ENCODE measurements at regions not wholly inside any gene's neighbourhood (a gene's known extent, or its start where the extent isn't known, plus 50 kb on each side); places are given as distances from the start of the nearest gene placed in this dataset.

DNA sequence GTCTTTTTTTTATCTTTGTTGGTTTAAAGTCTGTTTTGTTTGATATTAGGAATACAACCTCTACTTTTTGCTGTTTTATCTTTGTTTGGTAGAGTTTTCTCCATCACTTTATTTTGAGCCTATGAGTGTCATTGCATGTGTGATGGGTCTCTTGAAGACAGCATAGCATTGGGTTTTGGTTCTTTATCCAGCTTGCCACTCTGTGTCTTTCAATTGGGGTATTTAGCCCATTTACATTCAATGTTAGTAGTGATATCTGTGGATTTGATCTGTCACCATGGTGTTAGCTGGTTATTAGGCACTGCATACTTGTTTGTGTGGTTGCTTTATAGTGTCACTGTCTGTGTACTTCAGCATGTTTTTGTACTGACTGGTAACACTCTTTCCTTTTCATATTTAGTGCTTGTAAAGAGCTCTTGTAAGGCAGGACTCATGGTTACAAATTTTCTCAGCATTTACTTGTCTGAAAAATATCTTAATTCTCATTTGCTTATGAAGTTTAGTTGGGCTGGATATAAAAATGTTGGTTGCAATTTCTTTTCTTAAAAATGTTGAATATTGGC is 845.5 kb downstream of the TLE4 start:
- no peak for DNase-seq

GRCh38 chr9:80410106-80410505 is 838.3 kb downstream of the TLE4 start:
- DNase-seq, result peak; percentile 90

GRCh38 chr9:80407220-80407619 is 835.5 kb downstream of the TLE4 start:
- no peak for DNase-seq

- no peak for DNase-seq
Observed at GRCh38 chr9:80401243-80401642, 829.5 kb downstream of the TLE4 start.

- no peak for DNase-seq
Observed at GRCh38 chr9:80400624-80401230, 829.0 kb downstream of the TLE4 start.

DNA sequence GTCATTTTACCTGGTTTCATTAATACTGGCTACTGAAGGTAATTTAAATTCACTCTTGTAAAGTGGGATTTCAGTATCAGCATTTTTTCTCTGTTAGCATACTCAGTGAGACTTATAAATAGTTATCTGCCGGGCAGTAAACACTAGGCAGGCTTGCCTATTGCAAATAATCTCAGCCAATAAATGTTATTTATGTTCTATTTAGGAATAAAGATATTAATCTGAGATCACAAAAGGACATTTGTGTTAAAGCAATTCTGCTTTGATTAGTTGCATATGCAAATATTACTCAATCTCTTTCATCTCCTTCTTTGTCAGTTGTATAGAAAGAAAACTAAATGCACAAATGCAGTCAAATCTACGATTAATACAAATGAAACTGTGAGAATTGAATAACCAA is 827.8 kb downstream of the TLE4 start:
- DNase-seq, result no peak

GRCh38 chr9:80387828-80388227 is 816.1 kb downstream of the TLE4 start:
- no peak for DNase-seq

DNA sequence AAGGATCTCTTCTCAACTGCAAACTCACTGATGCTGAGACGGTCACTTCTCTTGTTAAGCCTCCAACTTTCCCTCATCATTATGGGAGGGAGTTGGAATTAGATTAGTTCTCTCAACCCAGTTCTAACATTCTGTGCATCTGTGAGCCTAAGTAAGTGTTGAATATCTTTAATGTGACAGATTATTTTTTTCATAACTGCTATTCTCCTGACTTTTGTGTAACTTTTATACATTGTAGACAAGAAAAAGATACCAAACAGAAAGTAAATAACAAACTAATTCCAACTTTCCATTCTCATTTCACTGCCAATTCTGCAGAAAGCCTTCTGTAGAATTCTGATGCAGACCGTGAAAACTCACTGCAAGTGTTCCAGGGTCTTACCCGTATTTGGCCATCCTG is 813.5 kb downstream of the TLE4 start:
- DNase-seq, result no peak

DNA sequence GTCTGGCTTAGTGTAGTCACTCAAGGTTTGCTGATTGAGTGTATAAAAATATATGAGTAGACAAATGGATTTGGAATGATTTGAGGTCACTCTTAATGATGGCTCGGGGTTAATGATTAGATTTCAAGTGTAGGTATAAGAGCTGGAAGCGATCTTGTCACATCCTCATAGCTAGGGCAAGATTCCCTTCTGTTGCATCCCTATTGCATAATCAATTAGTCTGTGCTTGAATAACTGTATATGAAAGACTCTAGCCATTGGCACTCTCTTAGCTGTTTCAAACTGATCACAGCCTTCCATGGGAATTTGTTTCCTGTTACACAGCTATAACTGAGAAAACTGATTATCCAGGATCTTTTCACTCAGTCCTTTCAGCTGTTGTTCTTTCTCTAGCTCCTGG is 811.6 kb downstream of the TLE4 start:
- DNase-seq, result no peak

DNA sequence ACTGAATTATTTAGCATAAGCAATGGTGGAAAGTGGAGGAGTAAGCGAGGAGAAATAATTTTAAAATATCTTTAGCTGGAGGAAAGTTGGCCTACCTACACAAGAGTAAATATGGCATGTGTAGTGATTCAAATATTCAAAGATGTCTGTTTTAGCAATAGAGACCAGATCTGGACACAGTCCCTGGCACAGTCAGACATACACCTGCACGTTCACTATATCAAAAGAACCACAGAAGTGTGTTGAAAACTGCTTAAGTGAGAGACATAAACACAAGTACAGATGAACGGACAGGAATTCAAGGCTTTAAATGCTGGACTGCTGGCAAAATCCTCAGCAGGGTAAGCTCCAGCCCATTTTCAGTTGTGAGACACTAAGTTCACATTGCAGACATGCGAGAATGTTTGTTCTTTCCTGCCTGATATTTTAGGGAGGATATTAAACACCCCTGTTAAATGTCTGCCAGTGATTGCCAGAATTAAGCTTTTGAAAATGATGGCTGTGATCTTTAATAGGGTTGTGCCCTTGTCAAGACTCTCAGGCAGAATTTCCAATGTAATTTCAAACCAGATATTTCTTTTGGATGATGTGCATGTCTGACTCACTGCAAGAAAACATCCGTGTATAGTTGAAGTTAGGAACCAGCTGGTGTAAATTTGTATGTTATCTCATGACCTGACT is 810.6 kb downstream of the TLE4 start:
- DNase-seq, result no peak

DNA sequence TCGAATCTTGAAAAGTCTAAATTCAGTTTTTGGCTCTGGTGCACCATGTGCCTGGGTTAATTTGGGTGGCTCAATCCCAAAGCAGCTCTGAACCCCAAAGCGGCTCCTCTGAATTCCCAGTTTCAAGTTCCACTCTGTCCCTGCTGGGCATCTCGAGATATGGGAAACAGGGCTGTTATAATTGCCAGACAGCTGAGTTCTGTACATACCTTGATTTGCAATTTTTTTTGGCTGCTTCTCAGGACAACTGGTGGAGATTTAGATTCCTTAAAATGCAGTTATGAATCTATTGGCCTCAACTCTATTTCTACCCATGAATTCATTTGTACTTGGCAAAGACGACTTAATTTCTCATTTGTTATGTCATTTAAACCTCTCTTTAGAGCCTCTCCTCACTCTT is 808.5 kb downstream of the TLE4 start:
- no peak for DNase-seq

- DNase-seq, result no peak
Observed at GRCh38 chr9:80378669-80379293, 807.0 kb downstream of the TLE4 start.

- peak; percentile 30 for DNase-seq
Observed at GRCh38 chr9:80376180-80376579, 804.4 kb downstream of the TLE4 start.

- no peak for DNase-seq
Observed at GRCh38 chr9:80375477-80375876, 803.7 kb downstream of the TLE4 start.

- no peak for DNase-seq
Observed at GRCh38 chr9:80369641-80370040, 797.9 kb downstream of the TLE4 start.

- no peak for DNase-seq
Observed at GRCh38 chr9:80366626-80367025, 794.9 kb downstream of the TLE4 start.

GRCh38 chr9:80359941-80360881 is 788.4 kb downstream of the TLE4 start:
- DNase-seq, result no peak

DNA sequence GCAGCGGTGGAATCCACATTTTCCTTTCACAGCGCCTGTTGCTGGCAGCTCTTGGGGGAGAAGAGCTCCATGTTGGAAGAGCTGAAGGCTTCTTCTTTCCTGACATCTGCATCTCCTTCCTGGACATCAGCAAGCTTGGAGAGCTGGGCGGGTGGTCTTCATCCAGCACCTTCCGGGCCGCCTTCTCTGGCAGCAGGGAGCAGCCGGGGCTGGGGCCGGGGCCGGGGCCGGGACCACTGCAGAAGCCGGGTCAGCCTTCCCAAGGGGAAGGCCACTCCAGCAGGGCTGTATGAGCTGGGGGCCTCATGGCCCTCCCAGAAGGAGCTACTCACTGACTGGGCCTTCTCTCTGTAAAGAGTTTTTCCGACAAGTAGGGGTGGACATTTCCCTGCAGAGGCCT is 787.5 kb downstream of the TLE4 start:
- DNase-seq, result no peak

DNA sequence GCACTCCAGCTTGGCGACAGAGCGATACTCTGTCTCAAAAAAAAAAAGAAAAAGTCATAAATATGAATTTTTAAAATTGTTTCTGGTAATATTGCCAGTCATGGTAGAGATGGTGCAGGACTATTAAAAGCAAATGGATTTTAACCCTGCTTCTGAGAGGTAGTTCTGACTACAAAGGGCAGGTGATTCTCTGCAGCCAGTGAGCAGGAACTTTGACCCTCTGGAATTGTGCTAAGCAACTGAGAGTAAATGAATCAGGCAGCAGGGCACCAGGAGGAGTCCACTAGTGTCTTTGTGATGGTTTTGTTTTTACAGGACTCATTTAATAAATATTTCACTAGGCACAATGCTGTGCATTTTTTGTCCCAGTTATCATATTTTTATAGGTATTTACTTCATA is 781.2 kb downstream of the TLE4 start:
- no peak for DNase-seq

DNA sequence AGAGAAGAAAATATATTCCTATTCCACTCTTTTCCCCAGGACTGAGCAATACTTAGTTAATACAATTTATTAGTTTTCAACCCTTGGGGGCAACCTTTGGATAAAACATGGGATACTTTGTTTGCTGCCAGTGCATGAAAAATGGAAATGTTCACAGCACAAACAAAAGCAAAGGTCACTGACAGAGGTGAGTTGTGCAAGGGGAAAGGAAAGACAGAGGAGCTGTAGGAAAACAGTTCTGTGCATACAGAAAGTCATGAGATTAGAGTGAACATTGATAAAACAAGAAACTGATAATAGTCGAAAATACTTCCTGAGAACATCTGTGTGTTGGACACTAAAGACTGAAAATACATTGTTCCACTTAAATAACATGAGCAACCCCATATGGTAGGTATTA is 779.8 kb downstream of the TLE4 start:
- no peak for DNase-seq

DNA sequence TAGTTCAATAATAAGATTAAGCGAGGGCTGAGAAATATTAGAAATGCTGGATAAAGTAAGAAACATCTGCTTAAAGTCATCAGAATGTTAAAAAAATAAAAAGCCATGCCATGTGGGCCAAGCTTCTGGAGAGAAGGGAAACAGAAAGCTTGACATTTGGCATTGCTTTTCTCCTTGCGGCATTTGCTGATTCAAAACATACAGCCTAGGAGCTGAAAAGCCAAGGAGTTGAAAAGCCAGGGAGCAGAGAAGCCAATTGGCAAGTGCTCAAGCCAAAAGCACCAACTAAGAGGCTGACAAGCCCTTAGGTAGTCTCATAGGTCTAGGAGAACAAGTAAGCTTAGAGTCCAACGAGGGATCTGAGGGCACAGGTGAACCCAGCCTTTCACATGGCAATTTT is 754.3 kb downstream of the TLE4 start:
- DNase-seq, result no peak

DNA sequence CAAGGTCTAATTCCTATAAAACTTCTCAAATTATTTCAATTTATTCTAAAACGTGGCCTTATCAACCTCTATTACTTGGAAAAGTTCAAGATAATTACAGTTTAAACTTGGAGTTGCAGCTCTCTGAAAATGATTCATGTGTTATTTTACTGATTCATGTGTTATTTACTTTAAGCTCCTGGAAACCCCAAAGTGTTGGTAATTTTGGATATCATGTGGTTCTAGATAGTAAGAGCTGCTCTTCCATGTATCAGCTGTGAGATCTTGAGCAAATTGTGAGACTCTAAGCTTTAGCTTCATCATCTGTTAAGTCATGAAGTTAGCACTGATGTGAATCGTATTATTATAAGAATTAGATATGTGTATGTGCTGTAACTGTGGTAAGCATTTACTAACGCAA is 749.2 kb downstream of the TLE4 start:
- no peak for DNase-seq

DNA sequence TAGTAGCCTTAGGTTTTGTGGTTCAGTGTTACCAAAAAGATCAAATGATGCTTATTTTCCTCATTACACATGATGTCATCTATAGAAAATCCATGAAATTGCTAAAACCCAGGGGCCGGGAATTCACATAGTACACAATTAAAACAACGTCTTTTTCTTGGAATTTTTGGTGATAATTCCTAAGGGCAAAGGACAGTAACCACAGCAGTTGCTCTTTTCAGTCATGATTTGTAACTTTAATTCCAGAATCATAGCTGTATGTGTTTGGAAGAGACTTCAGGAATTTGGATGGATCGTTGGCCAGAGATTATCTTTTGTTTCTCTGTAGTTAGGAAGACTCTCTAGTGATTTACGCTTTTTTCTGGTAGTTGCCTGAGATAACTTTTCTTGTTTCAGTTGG is 748.7 kb downstream of the TLE4 start:
- no peak for DNase-seq
